Body of pancreas (tissue), 4 donors: ENCODE measurements at regions not wholly inside any gene's neighbourhood (a gene's known extent, or its start where the extent isn't known, plus 50 kb on each side); places are given as distances from the start of the nearest gene placed in this dataset.
"Not testable (repeated sequence)": the region's sequence is repeated elsewhere in the genome, so short reads cannot be mapped to it uniquely, and the experiment has no call there.

ENCODE experiments used
- POLR2A ChIP-seq, 3 donors: fragments of 450-650 bp; IDR thresholded peaks; one replicate each; pipeline ENCODE4 v1.6.1; 2016; ENCODE audit warnings: antibody characterized with exemption in 3 of 3, mild to moderate bottlenecking in 2 of 3
- TF ChIP-seq, protein P1 (sequence below), 7 experiments: fragments of 450-650 bp in 4 of 7; fragments of 200-600 bp in 3 of 7; sonication (generic) in 3 of 7; IDR thresholded peaks; one replicate each; pipeline ENCODE4 v1.5.1; 2016 to 2019; ENCODE audit warnings: antibody characterized with exemption in 7 of 7

DNA sequence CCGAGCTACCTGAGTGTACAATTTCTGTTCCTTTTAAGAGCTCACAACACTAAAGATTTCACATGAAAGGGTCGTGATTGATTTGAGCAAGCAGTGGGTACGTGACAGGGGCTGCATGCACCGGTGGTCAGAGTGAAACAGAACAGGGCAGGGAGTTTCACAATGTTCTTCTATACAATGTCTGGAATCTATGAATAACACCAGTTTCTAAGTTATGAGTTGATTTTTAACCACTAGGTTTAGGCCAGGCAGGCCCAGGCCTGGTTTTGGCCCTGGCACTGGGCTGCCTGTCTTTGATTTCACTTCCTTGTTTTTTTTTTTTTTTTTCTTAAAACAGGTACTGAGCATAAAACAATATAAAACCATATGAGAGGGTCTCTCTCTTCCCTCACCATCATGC, 642.2 kb downstream of the DOK5 start:
- not testable (repeated sequence) for TF ChIP-seq POLR2A (IDR thresholded peaks at IDR 0.05)
- TF ChIP-seq, protein P1, sequence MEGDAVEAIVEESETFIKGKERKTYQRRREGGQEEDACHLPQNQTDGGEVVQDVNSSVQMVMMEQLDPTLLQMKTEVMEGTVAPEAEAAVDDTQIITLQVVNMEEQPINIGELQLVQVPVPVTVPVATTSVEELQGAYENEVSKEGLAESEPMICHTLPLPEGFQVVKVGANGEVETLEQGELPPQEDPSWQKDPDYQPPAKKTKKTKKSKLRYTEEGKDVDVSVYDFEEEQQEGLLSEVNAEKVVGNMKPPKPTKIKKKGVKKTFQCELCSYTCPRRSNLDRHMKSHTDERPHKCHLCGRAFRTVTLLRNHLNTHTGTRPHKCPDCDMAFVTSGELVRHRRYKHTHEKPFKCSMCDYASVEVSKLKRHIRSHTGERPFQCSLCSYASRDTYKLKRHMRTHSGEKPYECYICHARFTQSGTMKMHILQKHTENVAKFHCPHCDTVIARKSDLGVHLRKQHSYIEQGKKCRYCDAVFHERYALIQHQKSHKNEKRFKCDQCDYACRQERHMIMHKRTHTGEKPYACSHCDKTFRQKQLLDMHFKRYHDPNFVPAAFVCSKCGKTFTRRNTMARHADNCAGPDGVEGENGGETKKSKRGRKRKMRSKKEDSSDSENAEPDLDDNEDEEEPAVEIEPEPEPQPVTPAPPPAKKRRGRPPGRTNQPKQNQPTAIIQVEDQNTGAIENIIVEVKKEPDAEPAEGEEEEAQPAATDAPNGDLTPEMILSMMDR (IDR thresholded peaks at IDR 0.05) = not testable (repeated sequence)
